ENCODE measurements at regions not wholly inside any gene's neighbourhood (a gene's known extent, or its start where the extent isn't known, plus 50 kb on each side); places are given as distances from the start of the nearest gene placed in this dataset.

DNA sequence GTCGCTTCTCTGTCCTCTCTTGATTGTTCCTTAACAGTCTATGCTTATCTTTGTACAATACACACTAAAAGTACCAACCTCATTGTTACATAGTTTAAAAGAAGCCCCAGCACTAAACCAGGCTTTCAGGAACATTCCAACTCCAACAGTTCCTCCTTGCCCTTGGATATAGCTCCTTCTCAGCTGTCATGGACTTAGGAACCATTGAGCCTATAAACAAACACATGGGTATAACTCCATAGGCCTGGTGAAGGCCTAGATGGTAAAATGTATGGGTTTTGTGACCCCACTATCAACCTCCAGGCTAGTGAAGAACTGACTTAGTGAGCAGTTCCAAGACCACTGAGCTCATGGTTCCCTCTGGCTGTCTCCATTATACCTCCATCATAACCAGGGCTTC is 74.8 kb upstream of the SLC39A10 start:
- Histone ChIP-seq H3K4me1 (ENCODE audit: control insufficient read depth in 1 of 2, insufficient read depth in 2 of 2, low read length in 2 of 2) (peaks cover 13 to 15% of the 10 kb centered on the region in 2 donors), H4K20me1 (ENCODE audit: insufficient read depth, low read length) (no peaks in the 10 kb centered on the region), H3K9ac (ENCODE audit: insufficient read depth, low read length, poor library complexity, severe bottlenecking) (no peak overlapping the region), H3K36me3 (replicated peaks in 1 of 2; ENCODE audit: control insufficient read depth in 1 of 2, insufficient read depth in 2 of 2, low read length in 2 of 2) (no peaks in the 10 kb centered on the region), H3K4me3 (replicated peaks in 1 of 3; ENCODE audit: low read depth in 2 of 3, low read length in 3 of 3) (no peak overlapping the region), H2AFZ (ENCODE audit: insufficient read depth, low read depth, low read length, poor library complexity, severe bottlenecking) (no peak overlapping the region), H3K9me3 (replicated peaks in 1 of 2; ENCODE audit: control insufficient read depth in 1 of 2, insufficient read depth in 1 of 2, low read length in 2 of 2) (no peaks in the 10 kb centered on the region), H3K79me2 (ENCODE audit: insufficient read depth, low read length) (no peaks in the 10 kb centered on the region), H3K27me3 (ENCODE audit: control insufficient read depth in 2 of 2, insufficient read depth in 2 of 2, low read length in 2 of 2) (no peaks in the 10 kb centered on the region), H3K27ac (ENCODE audit: low read depth in 1 of 2, low read length in 2 of 2) (no peak overlapping the region), H3K4me2 (replicated peaks; ENCODE audit: extremely low read depth, low read length, poor library complexity, severe bottlenecking) (no peak overlapping the region)
- no peak for DNase-seq
- peak overlapping the region in 2 of 7 donors; percentile 26 to 33 for H3K27ac Mint-ChIP-seq
- H3K4me1 Mint-ChIP-seq, result peaks cover 13% of the 10 kb centered on the region
- intact Hi-C loops (cut with micrococcal nuclease), result no loop called here
- no peaks in the 10 kb centered on the region for H3K36me3 Mint-ChIP-seq
- TF ChIP-seq, protein P1, sequence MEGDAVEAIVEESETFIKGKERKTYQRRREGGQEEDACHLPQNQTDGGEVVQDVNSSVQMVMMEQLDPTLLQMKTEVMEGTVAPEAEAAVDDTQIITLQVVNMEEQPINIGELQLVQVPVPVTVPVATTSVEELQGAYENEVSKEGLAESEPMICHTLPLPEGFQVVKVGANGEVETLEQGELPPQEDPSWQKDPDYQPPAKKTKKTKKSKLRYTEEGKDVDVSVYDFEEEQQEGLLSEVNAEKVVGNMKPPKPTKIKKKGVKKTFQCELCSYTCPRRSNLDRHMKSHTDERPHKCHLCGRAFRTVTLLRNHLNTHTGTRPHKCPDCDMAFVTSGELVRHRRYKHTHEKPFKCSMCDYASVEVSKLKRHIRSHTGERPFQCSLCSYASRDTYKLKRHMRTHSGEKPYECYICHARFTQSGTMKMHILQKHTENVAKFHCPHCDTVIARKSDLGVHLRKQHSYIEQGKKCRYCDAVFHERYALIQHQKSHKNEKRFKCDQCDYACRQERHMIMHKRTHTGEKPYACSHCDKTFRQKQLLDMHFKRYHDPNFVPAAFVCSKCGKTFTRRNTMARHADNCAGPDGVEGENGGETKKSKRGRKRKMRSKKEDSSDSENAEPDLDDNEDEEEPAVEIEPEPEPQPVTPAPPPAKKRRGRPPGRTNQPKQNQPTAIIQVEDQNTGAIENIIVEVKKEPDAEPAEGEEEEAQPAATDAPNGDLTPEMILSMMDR (IDR thresholded peaks at IDR 0.05), result no peak
- 100% methylated on average over 1 of the region's 1 CpG for WGBS (ENCODE audit: insufficient coverage)
- no peaks in the 10 kb centered on the region for H3K27me3 Mint-ChIP-seq (ENCODE audit: low read depth in 3 of 3)
- H3K4me3 Mint-ChIP-seq, result no peak overlapping the region
- no peaks in the 10 kb centered on the region for H3K9me3 Mint-ChIP-seq

DNA sequence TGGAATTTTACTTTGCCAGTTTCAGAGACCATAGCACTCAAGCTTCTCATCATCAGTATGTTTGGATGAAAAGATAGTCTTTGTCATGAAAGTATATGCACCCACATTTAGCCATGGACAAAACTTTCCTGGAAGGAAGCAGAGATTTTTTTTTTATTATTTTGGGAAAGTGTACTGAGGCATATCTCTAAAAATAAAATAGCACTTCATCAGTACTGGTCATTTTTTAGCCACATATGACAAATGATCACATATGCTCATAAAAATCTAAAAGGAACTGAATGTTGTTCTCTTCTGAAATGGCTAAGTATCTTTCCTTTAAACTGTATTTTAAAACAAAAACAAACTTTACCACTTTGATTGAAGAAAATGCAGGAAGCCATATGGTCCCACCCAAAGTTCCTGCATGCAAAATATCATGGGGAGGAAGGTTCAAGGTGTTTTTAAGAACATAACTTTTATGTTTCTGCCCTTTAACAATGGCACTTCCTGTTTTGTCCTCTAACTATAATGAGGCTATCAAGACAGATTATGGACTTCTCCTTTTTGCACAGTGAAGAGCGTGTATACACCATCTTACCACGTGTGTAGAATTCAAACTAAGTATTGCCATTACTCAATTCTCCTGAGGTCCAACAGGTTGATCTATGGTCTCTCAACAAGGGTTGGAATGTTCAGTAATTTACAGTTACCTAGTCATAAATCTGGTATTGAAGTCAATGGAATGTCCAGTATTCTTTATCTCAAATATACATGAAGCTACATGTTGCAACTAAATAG is 77.1 kb upstream of the SLC39A10 start:
- peak; percentile 71 to 88 (median 86) for DNase-seq

More for the DNA sequence above, 77.1 kb upstream of the SLC39A10 start:
- Mint-ChIP-seq H3K4me3 (peak overlapping the region in 1 of 2 donors; percentile 35), H3K36me3 (no peaks in the 10 kb centered on the region), H3K27me3 (ENCODE audit: low read depth in 3 of 3) (no peaks in the 10 kb centered on the region), H3K9me3 (no peaks in the 10 kb centered on the region), H3K4me1 (peaks cover 27% of the 10 kb centered on the region), H3K27ac (peak overlapping the region; percentile 81 to 94 (median 90))
- intact Hi-C loops (cut with micrococcal nuclease), result loop anchor here (5.0 to 10.0 kb wide), 2 partner anchors 75 to 77 kb away; partner anchors contain the start of gene SLC39A10 (in 2 of the 2)
- Histone ChIP-seq H3K27me3 (ENCODE audit: control insufficient read depth in 2 of 2, insufficient read depth in 2 of 2, low read length in 2 of 2) (no peaks in the 10 kb centered on the region), H3K4me3 (replicated peaks in 1 of 3; ENCODE audit: low read depth in 2 of 3, low read length in 3 of 3) (no peak overlapping the region), H3K4me1 (ENCODE audit: control insufficient read depth in 1 of 2, insufficient read depth in 2 of 2, low read length in 2 of 2) (peaks cover 24 to 31% of the 10 kb centered on the region in 2 donors), H3K9me3 (replicated peaks in 1 of 2; ENCODE audit: control insufficient read depth in 1 of 2, insufficient read depth in 1 of 2, low read length in 2 of 2) (no peaks in the 10 kb centered on the region), H4K20me1 (ENCODE audit: insufficient read depth, low read length) (no peaks in the 10 kb centered on the region), H3K79me2 (ENCODE audit: insufficient read depth, low read length) (no peaks in the 10 kb centered on the region), H3K9ac (ENCODE audit: insufficient read depth, low read length, poor library complexity, severe bottlenecking) (no peak overlapping the region), H3K36me3 (replicated peaks in 1 of 2; ENCODE audit: control insufficient read depth in 1 of 2, insufficient read depth in 2 of 2, low read length in 2 of 2) (no peaks in the 10 kb centered on the region), H3K27ac (ENCODE audit: low read depth in 1 of 2, low read length in 2 of 2) (peak overlapping the region in 1 of 2 donors; percentile 82), H3K4me2 (replicated peaks; ENCODE audit: extremely low read depth, low read length, poor library complexity, severe bottlenecking) (peak overlapping the region; percentile 9), H2AFZ (ENCODE audit: insufficient read depth, low read depth, low read length, poor library complexity, severe bottlenecking) (no peak overlapping the region)
- WGBS (ENCODE audit: insufficient coverage), result no CpG with 5 or more reads among the region's 2 CpGs
- TF ChIP-seq, protein P1 (IDR thresholded peaks at IDR 0.05), result no peak

Measured in CD14-positive monocyte (primary cell).